PC-9 (cell line): ENCODE measurements at regions not wholly inside any gene's neighbourhood (a gene's known extent, or its start where the extent isn't known, plus 50 kb on each side); places are given as distances from the start of the nearest gene placed in this dataset.

ENCODE experiments used
- BruUV-seq: library from RNA; stranded (reverse); fragments of 400-500 nt; replicated peaks from 2 replicates; lab custom pipeline; 2021; lab: Mats Ljungman, UMichigan
- CTCF ChIA-PET: fragments of 300-600 bp; sonication (Branson Sonifier 250); formaldehyde crosslinking; loops from one replicate; lab custom pipeline; 2022; ENCODE audit warnings: antibody characterized with exemption; lab: Charles Lee
- POLR2A ChIA-PET: fragments of 300-600 bp; sonication (Branson Sonifier 250); formaldehyde crosslinking; loops from one replicate; lab custom pipeline; 2022; ENCODE audit warnings: antibody characterized with exemption; ENCODE audit not compliant: unreplicated experiment; lab: Charles Lee
- DNase-seq, 2 experiments: peaks; one replicate each; pipeline versions ENCODE4 v3.0.0 to v3.0.0-alpha.2; 2015 to 2022; ENCODE audit warnings: mixed read lengths in 1 of 2
- H2AFZ ChIP-seq: fragments of 200-600 bp; sonication (generic); 2 replicates; pipeline ENCODE4 v1.8.1; 2017; ENCODE audit warnings: antibody characterized with exemption
- H3F3A ChIP-seq: fragments of 200-600 bp; sonication (generic); 2 replicates; pipeline ENCODE4 v1.8.1; 2017; ENCODE audit warnings: antibody characterized with exemption, mild to moderate bottlenecking, low read depth; ENCODE audit not compliant: insufficient read depth
- H3K27ac ChIP-seq: fragments of 200-600 bp; sonication (generic); 2 replicates; pipeline ENCODE4 v1.6.1; 2016; ENCODE audit warnings: mixed run types
- H3K27me3 ChIP-seq: fragments of 200-600 bp; sonication (generic); 2 replicates; pipeline ENCODE4 v1.6.1; 2016; ENCODE audit warnings: low read depth, mixed run types; ENCODE audit not compliant: insufficient read depth
- H3K36me3 ChIP-seq: fragments of 200-600 bp; sonication (generic); 2 replicates; pipeline ENCODE4 v1.6.1; 2016; ENCODE audit warnings: low read depth, mixed run types
- H3K4me1 ChIP-seq: fragments of 200-600 bp; sonication (generic); replicated peaks from 2 replicates; pipeline ENCODE4 v1.6.1; 2016; ENCODE audit warnings: mixed run types; ENCODE audit not compliant: insufficient read depth
- H3K4me2 ChIP-seq: fragments of 200-600 bp; sonication (generic); 2 replicates; pipeline ENCODE4 v1.6.1; 2017; ENCODE audit warnings: mixed run types
- H3K4me3 ChIP-seq: fragments of 200-600 bp; sonication (generic); 2 replicates; pipeline ENCODE4 v1.6.1; 2016; ENCODE audit warnings: mixed run types
- H3K79me2 ChIP-seq: fragments of 200-600 bp; sonication (generic); 2 replicates; pipeline ENCODE4 v1.6.1; 2017; ENCODE audit warnings: low read depth, mixed run types
- H3K9me2 ChIP-seq: fragments of 200-600 bp; sonication (generic); 2 replicates; pipeline ENCODE4 v1.8.1; 2017; ENCODE audit warnings: mild to moderate bottlenecking; ENCODE audit not compliant: insufficient read depth
- H3K9me3 ChIP-seq: fragments of 200-600 bp; sonication (generic); 2 replicates; pipeline ENCODE4 v1.8.1; 2016; ENCODE audit warnings: low read depth; ENCODE audit not compliant: insufficient read depth
- H4K20me1 ChIP-seq: fragments of 200-600 bp; sonication (generic); 2 replicates; pipeline ENCODE4 v1.8.1; 2017; ENCODE audit not compliant: insufficient read depth
- EZH2 ChIP-seq: fragments of 200-600 bp; sonication (generic); IDR thresholded peaks from 2 replicates; pipeline ENCODE4 v1.8.0; 2017; ENCODE audit warnings: antibody characterized with exemption, low read depth
- intact Hi-C: fragments of 100-400 bp; cut with micrococcal nuclease; formaldehyde crosslinking; loops from one replicate; pipeline ENCODE4 v1.10.0; 2022; ENCODE audit not compliant: unreplicated experiment
- TF ChIP-seq, protein P1 (sequence below): fragments of 200-600 bp; sonication (generic); conservative IDR thresholded peaks from 2 replicates; pipeline ENCODE4 v1.6.1; 2017; ENCODE audit warnings: mixed run types, antibody characterized with exemption, mild to moderate bottlenecking, moderate library complexity

GRCh38 chr4:115234405-115235093 is 121.1 kb upstream of the NDST4 start:
- ChIA-PET POLR2A (no interaction called here), CTCF (interaction anchor here (0.6 to 0.7 kb wide), 2 partner anchors 49 to 302 kb away, joined by 3 read pairs; no protein-coding TSS in a partner anchor)
- Histone ChIP-seq H4K20me1 (no peaks in the 10 kb centered on the region), H3K4me2 (no peak overlapping the region), H3K79me2 (no peaks in the 10 kb centered on the region), H3K4me3 (no peak overlapping the region), H2AFZ (no peak overlapping the region), H3K27me3 (no peaks in the 10 kb centered on the region), H3K27ac (no peak overlapping the region), H3K36me3 (no peaks in the 10 kb centered on the region), H3K9me2 (no peaks in the 10 kb centered on the region), H3K4me1 (no peaks in the 10 kb centered on the region), H3K9me3 (no peaks in the 10 kb centered on the region), H3F3A (no peaks in the 10 kb centered on the region)
- DNase-seq = no peak
- TF ChIP-seq, protein P1, sequence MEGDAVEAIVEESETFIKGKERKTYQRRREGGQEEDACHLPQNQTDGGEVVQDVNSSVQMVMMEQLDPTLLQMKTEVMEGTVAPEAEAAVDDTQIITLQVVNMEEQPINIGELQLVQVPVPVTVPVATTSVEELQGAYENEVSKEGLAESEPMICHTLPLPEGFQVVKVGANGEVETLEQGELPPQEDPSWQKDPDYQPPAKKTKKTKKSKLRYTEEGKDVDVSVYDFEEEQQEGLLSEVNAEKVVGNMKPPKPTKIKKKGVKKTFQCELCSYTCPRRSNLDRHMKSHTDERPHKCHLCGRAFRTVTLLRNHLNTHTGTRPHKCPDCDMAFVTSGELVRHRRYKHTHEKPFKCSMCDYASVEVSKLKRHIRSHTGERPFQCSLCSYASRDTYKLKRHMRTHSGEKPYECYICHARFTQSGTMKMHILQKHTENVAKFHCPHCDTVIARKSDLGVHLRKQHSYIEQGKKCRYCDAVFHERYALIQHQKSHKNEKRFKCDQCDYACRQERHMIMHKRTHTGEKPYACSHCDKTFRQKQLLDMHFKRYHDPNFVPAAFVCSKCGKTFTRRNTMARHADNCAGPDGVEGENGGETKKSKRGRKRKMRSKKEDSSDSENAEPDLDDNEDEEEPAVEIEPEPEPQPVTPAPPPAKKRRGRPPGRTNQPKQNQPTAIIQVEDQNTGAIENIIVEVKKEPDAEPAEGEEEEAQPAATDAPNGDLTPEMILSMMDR = 0 out of 2 replicates have a peak, but pooled peaks have one; percentile 22
- TF ChIP-seq EZH2 = no peak
- BruUV-seq = no TSS peak
- intact Hi-C loops = no loop called here

DNA sequence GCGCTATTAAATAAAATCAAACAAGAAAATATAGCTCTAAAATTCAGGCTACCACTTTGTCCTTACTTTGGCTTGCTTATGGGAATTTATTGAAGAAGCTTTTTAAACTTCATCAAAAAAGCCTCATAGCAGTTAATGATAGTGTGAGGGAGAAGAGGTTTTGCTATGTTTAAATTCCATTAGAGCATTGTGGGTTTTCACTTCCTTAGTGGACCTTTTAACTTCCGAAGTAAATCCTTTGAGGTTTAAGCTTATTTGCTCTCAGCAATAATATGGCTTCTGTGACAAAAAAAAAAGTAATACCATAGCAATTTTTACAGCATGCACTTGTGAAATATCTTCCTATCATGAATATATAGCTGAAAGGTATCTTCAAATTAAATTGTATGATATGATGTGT is 120.2 kb upstream of the NDST4 start:
- Histone ChIP-seq H3K36me3 (no peaks in the 10 kb centered on the region), H3K79me2 (no peaks in the 10 kb centered on the region), H3K9me2 (no peaks in the 10 kb centered on the region), H2AFZ (no peak overlapping the region), H3K4me2 (no peak overlapping the region), H4K20me1 (no peaks in the 10 kb centered on the region), H3F3A (no peaks in the 10 kb centered on the region), H3K27me3 (no peaks in the 10 kb centered on the region), H3K9me3 (no peaks in the 10 kb centered on the region), H3K27ac (no peak overlapping the region), H3K4me3 (no peak overlapping the region), H3K4me1 (no peaks in the 10 kb centered on the region)
- CTCF ChIA-PET = no interaction called here
- BruUV-seq = no TSS peak
- intact Hi-C loops = no loop called here
- TF ChIP-seq, protein P1 = no peak
- no peak for TF ChIP-seq EZH2
- no peak for DNase-seq
- POLR2A ChIA-PET = no interaction called here

DNA sequence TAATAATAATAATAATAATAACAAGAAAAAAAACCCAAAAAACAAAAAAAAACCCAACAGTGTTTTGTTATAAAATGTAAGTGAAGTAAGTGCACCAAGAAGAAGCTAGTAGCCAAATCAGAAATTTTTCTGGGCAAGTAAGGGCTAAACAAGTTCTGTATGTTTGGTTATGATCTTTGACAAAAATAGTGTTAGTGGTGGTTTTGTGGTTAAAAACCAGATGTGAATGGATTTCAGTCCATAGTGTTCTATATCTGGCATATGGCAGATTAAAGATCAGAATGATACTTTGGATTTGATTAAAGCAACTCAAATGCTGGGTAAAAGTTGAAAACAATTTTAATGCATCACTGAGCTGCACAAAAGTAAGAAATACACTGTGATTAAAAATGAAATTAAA is 116.5 kb upstream of the NDST4 start:
- intact Hi-C loops = no loop called here
- no peaks in the 10 kb centered on the region for H3K36me3 ChIP-seq
- H3K4me1 ChIP-seq = no peaks in the 10 kb centered on the region
- no peaks in the 10 kb centered on the region for H3K9me2 ChIP-seq
- no TSS peak for BruUV-seq
- no peak for TF ChIP-seq EZH2
- TF ChIP-seq, protein P1 = no peak
- H3K27me3 ChIP-seq = no peaks in the 10 kb centered on the region
- ChIA-PET POLR2A (no interaction called here), CTCF (no interaction called here)
- DNase-seq = no peak
- H3K79me2 ChIP-seq = no peaks in the 10 kb centered on the region
- H2AFZ ChIP-seq = no peak overlapping the region
- H3K4me3 ChIP-seq = no peak overlapping the region
- H3K4me2 ChIP-seq = no peak overlapping the region
- H3K27ac ChIP-seq = no peak overlapping the region
- H3K9me3 ChIP-seq = no peaks in the 10 kb centered on the region
- H3F3A ChIP-seq = no peaks in the 10 kb centered on the region
- H4K20me1 ChIP-seq = no peaks in the 10 kb centered on the region
